Liver (tissue), 8 donors: ENCODE measurements at regions not wholly inside any gene's neighbourhood (a gene's known extent, or its start where the extent isn't known, plus 50 kb on each side); places are given as distances from the start of the nearest gene placed in this dataset.

Experiments used
- DNase-seq: peaks from one replicate; pipeline ENCODE4 v3.0.0-alpha.2; 2017; ENCODE audit warnings: low spot score
- H3K27ac ChIP-seq, 2 donors: one replicate each; pipeline ENCODE4 v1.7.0; 2013; ENCODE audit warnings: inconsistent platforms in 2 of 2, low read length in 2 of 2, control low read depth in 1 of 2, low read depth in 1 of 2, mild to moderate bottlenecking in 1 of 2
- H3K27me3 ChIP-seq, 4 donors: one replicate each; pipeline versions ENCODE4 v1.6.1 to v1.7.0; 2013; ENCODE audit warnings: low read length in 3 of 4, inconsistent platforms in 1 of 4, mild to moderate bottlenecking in 1 of 4, moderate library complexity in 1 of 4; ENCODE audit not compliant: control insufficient read depth in 4 of 4, insufficient read depth in 4 of 4
- H3K36me3 ChIP-seq, 4 donors: one replicate each; pipeline versions ENCODE4 v1.6.1 to v1.7.0; 2013; ENCODE audit warnings: low read length in 3 of 4, mild to moderate bottlenecking in 3 of 4, low read depth in 1 of 4, moderate library complexity in 1 of 4; ENCODE audit not compliant: control insufficient read depth in 4 of 4, insufficient read depth in 3 of 4
- H3K4me1 ChIP-seq, 4 donors: one replicate each; pipeline versions ENCODE4 v1.6.1 to v1.7.0; 2013; ENCODE audit warnings: low read length in 3 of 4, mild to moderate bottlenecking in 3 of 4, moderate library complexity in 1 of 4; ENCODE audit not compliant: control insufficient read depth in 4 of 4, insufficient read depth in 4 of 4
- H3K4me3 ChIP-seq, 3 donors: one replicate each; pipeline versions ENCODE4 v1.6.1 to v1.7.0; 2013; ENCODE audit warnings: low read length in 3 of 3, control low read depth in 1 of 3, low read depth in 1 of 3, mild to moderate bottlenecking in 1 of 3
- H3K9ac ChIP-seq, 2 donors: one replicate each; pipeline ENCODE4 v1.7.0; 2013; ENCODE audit warnings: low read length in 2 of 2, mild to moderate bottlenecking in 2 of 2, moderate library complexity in 2 of 2, control low read depth in 1 of 2, low read depth in 1 of 2
- H3K9me3 ChIP-seq, 4 donors: one replicate each; pipeline versions ENCODE4 v1.6.1 to v1.7.0; 2013; ENCODE audit warnings: low read length in 3 of 4; ENCODE audit not compliant: control insufficient read depth in 4 of 4
- EGR1 ChIP-seq, 2 donors: IDR thresholded peaks; 2 replicates each; pipeline ENCODE4 v1.6.1; 2016 to 2018; ENCODE audit warnings: antibody characterized with exemption in 2 of 2, low read depth in 2 of 2
- FOXA1 ChIP-seq: IDR thresholded peaks from 2 replicates; pipeline ENCODE4 v1.6.1; 2016; ENCODE audit warnings: antibody characterized with exemption
- FOXA2 ChIP-seq: IDR thresholded peaks from 2 replicates; pipeline ENCODE4 v1.6.1; 2016; ENCODE audit warnings: antibody characterized with exemption
- GABPA ChIP-seq, 2 donors: IDR thresholded peaks in 1 of 2; conservative IDR thresholded peaks in 1 of 2; 2 replicates each; pipeline ENCODE4 v1.6.1; 2016; ENCODE audit warnings: antibody characterized with exemption in 2 of 2, mild to moderate bottlenecking in 1 of 2, moderate library complexity in 1 of 2
- HNF4A ChIP-seq, 2 donors: conservative IDR thresholded peaks; 2 replicates each; pipeline ENCODE4 v1.6.1; 2016; ENCODE audit warnings: antibody characterized with exemption in 2 of 2, mild to moderate bottlenecking in 2 of 2
- HNF4G ChIP-seq: IDR thresholded peaks from 2 replicates; pipeline ENCODE4 v1.6.1; 2016; ENCODE audit warnings: antibody characterized with exemption
- JUND ChIP-seq, 2 donors: IDR thresholded peaks; 2 replicates each; pipeline ENCODE4 v1.6.1; 2016; ENCODE audit warnings: antibody characterized with exemption in 2 of 2
- NR2F2 ChIP-seq: IDR thresholded peaks from 2 replicates; pipeline ENCODE4 v1.6.1; 2016; ENCODE audit warnings: antibody characterized with exemption
- RAD21 ChIP-seq, 2 donors: IDR thresholded peaks; 2 replicates each; pipeline ENCODE4 v1.6.1; 2016; ENCODE audit warnings: antibody characterized with exemption in 2 of 2, mild to moderate bottlenecking in 2 of 2
- RXRA ChIP-seq, 2 donors: IDR thresholded peaks; 2 replicates each; pipeline ENCODE4 v1.6.1; 2017 to 2018; ENCODE audit warnings: antibody characterized with exemption in 2 of 2, mild to moderate bottlenecking in 1 of 2
- TAF1 ChIP-seq: conservative IDR thresholded peaks from 2 replicates; pipeline ENCODE4 v1.6.1; 2016; ENCODE audit warnings: antibody characterized with exemption, mild to moderate bottlenecking
- YY1 ChIP-seq: IDR thresholded peaks from 2 replicates; pipeline ENCODE4 v1.6.1; 2016; ENCODE audit warnings: antibody characterized with exemption, mild to moderate bottlenecking
- WGBS: extraction: QIAGEN DNeasy Blood & Tissue Kit; methylation state at CpG from one replicate; pipeline ENCODE4 v1.1.7; 2013; 5-methylcytosine and 5-hydroxymethylcytosine counted together
- TF ChIP-seq, protein P1 (sequence below): IDR thresholded peaks from 2 replicates; pipeline ENCODE4 v1.6.1; 2016; ENCODE audit warnings: antibody characterized with exemption
- TF ChIP-seq, protein P2 (sequence below): fragments of 150-350 bp; IDR thresholded peaks from 2 replicates; pipeline ENCODE4 v1.5.1; 2017; ENCODE audit warnings: improper control_type of control experiment, low read depth, low read length; ENCODE audit not compliant: missing input control
- TF ChIP-seq, protein P3 (sequence below): IDR thresholded peaks from 2 replicates; pipeline ENCODE4 v1.6.1; 2016; ENCODE audit warnings: antibody characterized with exemption
- TF ChIP-seq, protein P4 (sequence below): IDR thresholded peaks from 2 replicates; pipeline ENCODE4 v1.6.1; 2016; ENCODE audit warnings: antibody characterized with exemption
- TF ChIP-seq, protein P5 (sequence below): IDR thresholded peaks from 2 replicates; pipeline ENCODE4 v1.6.1; 2016; ENCODE audit warnings: antibody characterized with exemption, mild to moderate bottlenecking
- donor health status: healthy.
- donor health status: healthy.
- donor health status: healthy.
- donor health status: healthy.
- donor health status: healthy.

DNA sequence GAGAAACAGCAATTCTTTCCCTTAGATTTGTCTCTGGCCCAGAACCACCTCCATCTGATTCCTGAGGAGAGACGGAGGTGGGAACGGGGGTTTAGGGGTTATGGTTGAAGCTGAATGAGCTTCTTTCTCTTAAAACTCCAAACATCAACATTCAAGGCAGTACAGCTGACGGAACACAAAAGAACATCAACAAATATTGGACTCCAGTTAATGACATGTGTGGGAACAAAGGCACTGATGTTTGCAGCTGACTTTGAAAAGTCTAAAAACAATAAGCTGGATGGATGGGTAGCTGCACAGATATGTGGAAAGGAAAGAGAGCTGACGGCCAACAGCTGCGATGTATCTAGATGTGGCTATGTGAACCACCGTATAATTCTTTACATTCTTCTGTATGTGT lies 256.5 kb downstream of the SOD2 start:
- no peak overlapping the region for H3K27ac ChIP-seq
- H3K4me3 ChIP-seq: no peak overlapping the region
- H3K9me3 ChIP-seq: peaks cover 8 to 13% (median 11%) of the 10 kb centered on the region in 4 donors
- no peaks in the 10 kb centered on the region for H3K27me3 ChIP-seq
- H3K9ac ChIP-seq: no peak overlapping the region
- no peak for TF ChIP-seq FOXA1
- TF ChIP-seq, protein P1, sequence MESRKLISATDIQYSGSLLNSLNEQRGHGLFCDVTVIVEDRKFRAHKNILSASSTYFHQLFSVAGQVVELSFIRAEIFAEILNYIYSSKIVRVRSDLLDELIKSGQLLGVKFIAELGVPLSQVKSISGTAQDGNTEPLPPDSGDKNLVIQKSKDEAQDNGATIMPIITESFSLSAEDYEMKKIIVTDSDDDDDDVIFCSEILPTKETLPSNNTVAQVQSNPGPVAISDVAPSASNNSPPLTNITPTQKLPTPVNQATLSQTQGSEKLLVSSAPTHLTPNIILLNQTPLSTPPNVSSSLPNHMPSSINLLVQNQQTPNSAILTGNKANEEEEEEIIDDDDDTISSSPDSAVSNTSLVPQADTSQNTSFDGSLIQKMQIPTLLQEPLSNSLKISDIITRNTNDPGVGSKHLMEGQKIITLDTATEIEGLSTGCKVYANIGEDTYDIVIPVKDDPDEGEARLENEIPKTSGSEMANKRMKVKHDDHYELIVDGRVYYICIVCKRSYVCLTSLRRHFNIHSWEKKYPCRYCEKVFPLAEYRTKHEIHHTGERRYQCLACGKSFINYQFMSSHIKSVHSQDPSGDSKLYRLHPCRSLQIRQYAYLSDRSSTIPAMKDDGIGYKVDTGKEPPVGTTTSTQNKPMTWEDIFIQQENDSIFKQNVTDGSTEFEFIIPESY: no peak
- TF ChIP-seq JUND (IDR thresholded peaks at IDR 0.05): no peak
- no peak for TF ChIP-seq RAD21 (IDR thresholded peaks at IDR 0.05)
- TF ChIP-seq, protein P2, sequence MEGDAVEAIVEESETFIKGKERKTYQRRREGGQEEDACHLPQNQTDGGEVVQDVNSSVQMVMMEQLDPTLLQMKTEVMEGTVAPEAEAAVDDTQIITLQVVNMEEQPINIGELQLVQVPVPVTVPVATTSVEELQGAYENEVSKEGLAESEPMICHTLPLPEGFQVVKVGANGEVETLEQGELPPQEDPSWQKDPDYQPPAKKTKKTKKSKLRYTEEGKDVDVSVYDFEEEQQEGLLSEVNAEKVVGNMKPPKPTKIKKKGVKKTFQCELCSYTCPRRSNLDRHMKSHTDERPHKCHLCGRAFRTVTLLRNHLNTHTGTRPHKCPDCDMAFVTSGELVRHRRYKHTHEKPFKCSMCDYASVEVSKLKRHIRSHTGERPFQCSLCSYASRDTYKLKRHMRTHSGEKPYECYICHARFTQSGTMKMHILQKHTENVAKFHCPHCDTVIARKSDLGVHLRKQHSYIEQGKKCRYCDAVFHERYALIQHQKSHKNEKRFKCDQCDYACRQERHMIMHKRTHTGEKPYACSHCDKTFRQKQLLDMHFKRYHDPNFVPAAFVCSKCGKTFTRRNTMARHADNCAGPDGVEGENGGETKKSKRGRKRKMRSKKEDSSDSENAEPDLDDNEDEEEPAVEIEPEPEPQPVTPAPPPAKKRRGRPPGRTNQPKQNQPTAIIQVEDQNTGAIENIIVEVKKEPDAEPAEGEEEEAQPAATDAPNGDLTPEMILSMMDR: no peak
- TF ChIP-seq NR2F2: no peak
- no peak for TF ChIP-seq EGR1 (IDR thresholded peaks at IDR 0.05; ENCODE audit: low read depth in 2 of 2)
- TF ChIP-seq FOXA2: no peak
- TF ChIP-seq, protein P3, sequence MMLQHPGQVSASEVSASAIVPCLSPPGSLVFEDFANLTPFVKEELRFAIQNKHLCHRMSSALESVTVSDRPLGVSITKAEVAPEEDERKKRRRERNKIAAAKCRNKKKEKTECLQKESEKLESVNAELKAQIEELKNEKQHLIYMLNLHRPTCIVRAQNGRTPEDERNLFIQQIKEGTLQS: no peak
- TF ChIP-seq YY1: no peak
- TF ChIP-seq, protein P4, sequence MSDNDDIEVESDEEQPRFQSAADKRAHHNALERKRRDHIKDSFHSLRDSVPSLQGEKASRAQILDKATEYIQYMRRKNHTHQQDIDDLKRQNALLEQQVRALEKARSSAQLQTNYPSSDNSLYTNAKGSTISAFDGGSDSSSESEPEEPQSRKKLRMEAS: no peak
- no peak for TF ChIP-seq TAF1
- TF ChIP-seq HNF4A (conservative IDR thresholded peaks at IDR 0.05): no peak
- no peak for DNase-seq
- H3K4me1 ChIP-seq: peaks cover 0 to 2% (median 1%) of the 10 kb centered on the region in 4 donors
- 91% methylated on average over 6 of the region's 6 CpGs for WGBS
- H3K36me3 ChIP-seq: no peaks in the 10 kb centered on the region

DNA sequence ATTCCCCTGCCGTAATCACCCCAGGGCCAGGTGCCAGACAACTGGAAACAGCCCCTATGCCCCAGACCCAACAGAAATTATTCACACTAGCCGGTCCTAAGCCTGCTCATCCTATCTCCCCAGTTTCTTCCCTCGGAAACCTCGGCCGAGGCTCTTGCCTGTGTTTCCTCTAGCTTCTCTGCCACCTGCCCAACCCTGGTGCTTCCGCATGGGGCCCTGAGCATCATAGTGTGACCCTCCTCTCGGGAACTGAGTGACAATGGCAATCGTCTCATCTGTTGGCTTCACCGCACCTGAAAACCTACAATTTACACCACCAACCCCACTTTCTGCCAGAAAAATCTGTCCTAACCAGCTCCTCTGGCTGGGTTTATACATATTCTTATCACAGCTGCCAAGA lies 257.3 kb downstream of the SOD2 start:
- H3K9me3 ChIP-seq: peaks cover 8 to 13% (median 11%) of the 10 kb centered on the region in 4 donors
- no peak for DNase-seq
- no peaks in the 10 kb centered on the region for H3K27me3 ChIP-seq
- H3K4me1 ChIP-seq: peaks cover 0 to 2% (median 1%) of the 10 kb centered on the region in 4 donors
- 93% methylated on average over 9 of the region's 9 CpGs for WGBS
- no peak overlapping the region for H3K9ac ChIP-seq
- H3K27ac ChIP-seq: no peak overlapping the region
- H3K4me3 ChIP-seq: no peak overlapping the region
- H3K36me3 ChIP-seq: no peaks in the 10 kb centered on the region
- no peak for TF ChIP-seq JUND (IDR thresholded peaks at IDR 0.05)
- TF ChIP-seq RAD21 (IDR thresholded peaks at IDR 0.05): no peak
- TF ChIP-seq FOXA2: no peak
- TF ChIP-seq, protein P4: no peak
- no peak for TF ChIP-seq HNF4G
- no peak for TF ChIP-seq TAF1
- no peak for TF ChIP-seq HNF4A (conservative IDR thresholded peaks at IDR 0.05)
- TF ChIP-seq YY1: no peak
- no peak for TF ChIP-seq FOXA1
- TF ChIP-seq, protein P3: no peak
- TF ChIP-seq, protein P5, sequence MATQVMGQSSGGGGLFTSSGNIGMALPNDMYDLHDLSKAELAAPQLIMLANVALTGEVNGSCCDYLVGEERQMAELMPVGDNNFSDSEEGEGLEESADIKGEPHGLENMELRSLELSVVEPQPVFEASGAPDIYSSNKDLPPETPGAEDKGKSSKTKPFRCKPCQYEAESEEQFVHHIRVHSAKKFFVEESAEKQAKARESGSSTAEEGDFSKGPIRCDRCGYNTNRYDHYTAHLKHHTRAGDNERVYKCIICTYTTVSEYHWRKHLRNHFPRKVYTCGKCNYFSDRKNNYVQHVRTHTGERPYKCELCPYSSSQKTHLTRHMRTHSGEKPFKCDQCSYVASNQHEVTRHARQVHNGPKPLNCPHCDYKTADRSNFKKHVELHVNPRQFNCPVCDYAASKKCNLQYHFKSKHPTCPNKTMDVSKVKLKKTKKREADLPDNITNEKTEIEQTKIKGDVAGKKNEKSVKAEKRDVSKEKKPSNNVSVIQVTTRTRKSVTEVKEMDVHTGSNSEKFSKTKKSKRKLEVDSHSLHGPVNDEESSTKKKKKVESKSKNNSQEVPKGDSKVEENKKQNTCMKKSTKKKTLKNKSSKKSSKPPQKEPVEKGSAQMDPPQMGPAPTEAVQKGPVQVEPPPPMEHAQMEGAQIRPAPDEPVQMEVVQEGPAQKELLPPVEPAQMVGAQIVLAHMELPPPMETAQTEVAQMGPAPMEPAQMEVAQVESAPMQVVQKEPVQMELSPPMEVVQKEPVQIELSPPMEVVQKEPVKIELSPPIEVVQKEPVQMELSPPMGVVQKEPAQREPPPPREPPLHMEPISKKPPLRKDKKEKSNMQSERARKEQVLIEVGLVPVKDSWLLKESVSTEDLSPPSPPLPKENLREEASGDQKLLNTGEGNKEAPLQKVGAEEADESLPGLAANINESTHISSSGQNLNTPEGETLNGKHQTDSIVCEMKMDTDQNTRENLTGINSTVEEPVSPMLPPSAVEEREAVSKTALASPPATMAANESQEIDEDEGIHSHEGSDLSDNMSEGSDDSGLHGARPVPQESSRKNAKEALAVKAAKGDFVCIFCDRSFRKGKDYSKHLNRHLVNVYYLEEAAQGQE: no peak
- TF ChIP-seq NR2F2: no peak
- TF ChIP-seq, protein P2: no peak
- TF ChIP-seq, protein P1: no peak
- TF ChIP-seq RXRA (IDR thresholded peaks at IDR 0.05): no peak
- no peak for TF ChIP-seq GABPA (IDR thresholded peaks at IDR 0.05 in 1 of 2, conservative IDR thresholded peaks at IDR 0.05 in 1 of 2)
